SIG-M5 treated with dmso at 0.1 percent for 504 hours (cell line): ENCODE measurements at regions not wholly inside any gene's neighbourhood (a gene's known extent, or its start where the extent isn't known, plus 50 kb on each side); places are given as distances from the start of the nearest gene placed in this dataset.
A peak's percentile ranks its signal among the peaks of the same experiment; 100 is the strongest.
"Not testable (repeated sequence)": the region's sequence is repeated elsewhere in the genome, so short reads cannot be mapped to it uniquely, and the experiment has no call there.

ENCODE experiments used
- DNase-seq: peaks from one replicate; lab custom pipeline; 2025; ENCODE audit not compliant: unreplicated experiment; lab: John Stamatoyannopoulos, UW

- no peak for DNase-seq
These were observed 335.3 kb upstream of the DUSP10 start for GRCh38 chr1:222077206-222077605.

- no peak for DNase-seq
These were observed 332.4 kb upstream of the DUSP10 start for GRCh38 chr1:222074317-222074716.

GRCh38 chr1:222073307-222073995 lies 331.6 kb upstream of the DUSP10 start:
- no peak for DNase-seq

GRCh38 chr1:222071387-222071786 lies 329.5 kb upstream of the DUSP10 start:
- no peak for DNase-seq

GRCh38 chr1:222068937-222069336 lies 327.0 kb upstream of the DUSP10 start:
- DNase-seq = no peak

- no peak for DNase-seq
These were observed 326.2 kb upstream of the DUSP10 start for GRCh38 chr1:222068101-222068500.

GRCh38 chr1:222066539-222066938 lies 324.6 kb upstream of the DUSP10 start:
- DNase-seq = no peak

GRCh38 chr1:222065234-222065633 lies 323.3 kb upstream of the DUSP10 start:
- no peak for DNase-seq

- no peak for DNase-seq
These were observed 322.7 kb upstream of the DUSP10 start for GRCh38 chr1:222064388-222065211.

- DNase-seq = no peak
These were observed 320.8 kb upstream of the DUSP10 start for GRCh38 chr1:222062640-222063039.

GRCh38 chr1:222061711-222062359 lies 319.9 kb upstream of the DUSP10 start:
- DNase-seq = no peak

- DNase-seq = no peak
These were observed 318.5 kb upstream of the DUSP10 start for GRCh38 chr1:222060210-222060916.

GRCh38 chr1:222058249-222058648 lies 316.4 kb upstream of the DUSP10 start:
- DNase-seq = no peak

GRCh38 chr1:222057162-222057561 lies 315.3 kb upstream of the DUSP10 start:
- no peak for DNase-seq

- no peak for DNase-seq
These were observed 312.5 kb upstream of the DUSP10 start for GRCh38 chr1:222054416-222054815.

GRCh38 chr1:222053790-222054294 lies 312.0 kb upstream of the DUSP10 start:
- no peak for DNase-seq

GRCh38 chr1:222051311-222051710 lies 309.4 kb upstream of the DUSP10 start:
- not testable (repeated sequence) for DNase-seq

GRCh38 chr1:222049661-222050060 lies 307.8 kb upstream of the DUSP10 start:
- DNase-seq = not testable (repeated sequence)

- no peak for DNase-seq
These were observed 307.3 kb upstream of the DUSP10 start for GRCh38 chr1:222049176-222049575.

GRCh38 chr1:222048094-222048595 lies 306.3 kb upstream of the DUSP10 start:
- DNase-seq = peak; percentile 55

GRCh38 chr1:222047366-222047765 lies 305.5 kb upstream of the DUSP10 start:
- no peak for DNase-seq
